ENCODE measurements at regions not wholly inside any gene's neighbourhood (a gene's known extent, or its start where the extent isn't known, plus 50 kb on each side); places are given as distances from the start of the nearest gene placed in this dataset.

- H3K27ac ChIP-seq (ENCODE audit: poor library complexity, severe bottlenecking) = no peak overlapping the region
- TF ChIP-seq, protein P1, sequence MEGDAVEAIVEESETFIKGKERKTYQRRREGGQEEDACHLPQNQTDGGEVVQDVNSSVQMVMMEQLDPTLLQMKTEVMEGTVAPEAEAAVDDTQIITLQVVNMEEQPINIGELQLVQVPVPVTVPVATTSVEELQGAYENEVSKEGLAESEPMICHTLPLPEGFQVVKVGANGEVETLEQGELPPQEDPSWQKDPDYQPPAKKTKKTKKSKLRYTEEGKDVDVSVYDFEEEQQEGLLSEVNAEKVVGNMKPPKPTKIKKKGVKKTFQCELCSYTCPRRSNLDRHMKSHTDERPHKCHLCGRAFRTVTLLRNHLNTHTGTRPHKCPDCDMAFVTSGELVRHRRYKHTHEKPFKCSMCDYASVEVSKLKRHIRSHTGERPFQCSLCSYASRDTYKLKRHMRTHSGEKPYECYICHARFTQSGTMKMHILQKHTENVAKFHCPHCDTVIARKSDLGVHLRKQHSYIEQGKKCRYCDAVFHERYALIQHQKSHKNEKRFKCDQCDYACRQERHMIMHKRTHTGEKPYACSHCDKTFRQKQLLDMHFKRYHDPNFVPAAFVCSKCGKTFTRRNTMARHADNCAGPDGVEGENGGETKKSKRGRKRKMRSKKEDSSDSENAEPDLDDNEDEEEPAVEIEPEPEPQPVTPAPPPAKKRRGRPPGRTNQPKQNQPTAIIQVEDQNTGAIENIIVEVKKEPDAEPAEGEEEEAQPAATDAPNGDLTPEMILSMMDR (IDR thresholded peaks at IDR 0.05; ENCODE audit: poor library complexity, severe bottlenecking) = no peak
- peaks cover 3% of the 10 kb centered on the region for H3K4me1 ChIP-seq (ENCODE audit: insufficient read depth, poor library complexity, severe bottlenecking)
- H3K27me3 ChIP-seq (ENCODE audit: insufficient read depth, poor library complexity, severe bottlenecking) = peaks cover 7% of the 10 kb centered on the region
- H3K36me3 ChIP-seq (ENCODE audit: low read depth) = no peaks in the 10 kb centered on the region
- no peak for DNase-seq (ENCODE audit: low spot score)
- no peak overlapping the region for H3K4me3 ChIP-seq (ENCODE audit: severe bottlenecking)
- H3K9me3 ChIP-seq (ENCODE audit: severe bottlenecking) = no peaks in the 10 kb centered on the region
- no peak for ATAC-seq (ENCODE audit: low read depth)
Measured at GRCh38 chr5:167319243-167319642, 972.2 kb upstream of the WWC1 start.

- H3K27ac ChIP-seq (ENCODE audit: poor library complexity, severe bottlenecking) = no peak overlapping the region
- no peaks in the 10 kb centered on the region for H3K9me3 ChIP-seq (ENCODE audit: severe bottlenecking)
- H3K4me1 ChIP-seq (ENCODE audit: insufficient read depth, poor library complexity, severe bottlenecking) = peaks cover 3% of the 10 kb centered on the region
- DNase-seq (ENCODE audit: low spot score) = no peak
- no peak for ATAC-seq (ENCODE audit: low read depth)
- no peak overlapping the region for H3K4me3 ChIP-seq (ENCODE audit: severe bottlenecking)
- no peaks in the 10 kb centered on the region for H3K36me3 ChIP-seq (ENCODE audit: low read depth)
- H3K27me3 ChIP-seq (ENCODE audit: insufficient read depth, poor library complexity, severe bottlenecking) = peaks cover 7% of the 10 kb centered on the region
- TF ChIP-seq, protein P1 (IDR thresholded peaks at IDR 0.05; ENCODE audit: poor library complexity, severe bottlenecking) = no peak
Measured at GRCh38 chr5:167320019-167320418, 971.4 kb upstream of the WWC1 start.

DNA sequence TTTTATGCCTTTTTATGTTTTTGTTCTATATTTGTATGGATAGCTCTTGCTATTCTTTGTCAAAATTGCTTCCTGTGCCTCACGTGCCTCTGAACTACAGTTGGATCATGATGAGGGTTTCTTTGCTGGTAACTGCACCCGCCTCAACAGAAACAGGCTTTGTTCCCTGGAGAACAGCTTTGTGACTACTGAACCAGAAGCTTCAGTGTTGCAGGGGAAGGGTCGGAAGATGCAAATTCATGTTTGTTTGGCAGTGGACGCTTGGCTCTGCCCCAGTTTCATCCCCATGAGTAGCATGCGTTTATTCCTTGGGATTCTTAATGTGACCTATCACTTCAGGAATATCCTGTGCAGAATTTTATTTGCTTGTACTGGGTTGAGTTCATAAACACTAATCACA lies 959.1 kb upstream of the WWC1 start:
- Histone ChIP-seq H3K4me1 (ENCODE audit: insufficient read depth, poor library complexity, severe bottlenecking) (no peaks in the 10 kb centered on the region), H3K36me3 (ENCODE audit: low read depth) (no peaks in the 10 kb centered on the region), H3K27ac (ENCODE audit: poor library complexity, severe bottlenecking) (no peak overlapping the region), H3K4me3 (ENCODE audit: severe bottlenecking) (no peak overlapping the region), H3K27me3 (ENCODE audit: insufficient read depth, poor library complexity, severe bottlenecking) (peaks cover 4% of the 10 kb centered on the region), H3K9me3 (ENCODE audit: severe bottlenecking) (no peaks in the 10 kb centered on the region)
- DNase-seq (ENCODE audit: low spot score) = no peak
- ATAC-seq (ENCODE audit: low read depth) = no peak
- TF ChIP-seq, protein P1 (IDR thresholded peaks at IDR 0.05; ENCODE audit: poor library complexity, severe bottlenecking) = no peak

DNA sequence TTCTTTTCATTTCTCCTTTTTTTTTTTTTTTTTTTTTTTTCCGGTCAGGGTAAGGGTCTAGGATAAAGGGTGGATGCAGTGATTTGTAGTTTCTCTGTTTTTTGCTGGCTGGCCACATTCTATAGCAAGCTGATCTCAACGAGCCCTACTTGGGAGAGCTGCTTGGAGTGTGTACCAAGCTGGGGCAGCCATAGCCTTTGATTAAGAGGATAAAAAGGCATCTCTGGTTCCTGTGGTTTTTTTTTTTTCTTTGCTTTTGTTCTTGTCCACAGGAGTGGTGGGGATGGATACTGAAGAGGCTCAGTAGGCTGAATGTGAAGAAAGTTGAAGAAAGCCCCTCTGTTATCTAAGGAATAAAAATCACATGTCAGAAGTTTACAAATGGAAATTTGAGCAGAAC lies 955.3 kb upstream of the WWC1 start:
- Histone ChIP-seq H3K4me1 (ENCODE audit: insufficient read depth, poor library complexity, severe bottlenecking) (no peaks in the 10 kb centered on the region), H3K4me3 (ENCODE audit: severe bottlenecking) (no peak overlapping the region), H3K27ac (ENCODE audit: poor library complexity, severe bottlenecking) (no peak overlapping the region), H3K9me3 (ENCODE audit: severe bottlenecking) (no peaks in the 10 kb centered on the region), H3K27me3 (ENCODE audit: insufficient read depth, poor library complexity, severe bottlenecking) (no peaks in the 10 kb centered on the region), H3K36me3 (ENCODE audit: low read depth) (no peaks in the 10 kb centered on the region)
- DNase-seq (ENCODE audit: low spot score) (no peak), ATAC-seq (ENCODE audit: low read depth) (no peak)
- TF ChIP-seq, protein P1 (IDR thresholded peaks at IDR 0.05; ENCODE audit: poor library complexity, severe bottlenecking) = no peak

GRCh38 chr5:167339205-167339604 lies 952.2 kb upstream of the WWC1 start:
- ATAC-seq (ENCODE audit: low read depth) (no peak), DNase-seq (ENCODE audit: low spot score) (no peak)
- TF ChIP-seq, protein P1 (IDR thresholded peaks at IDR 0.05; ENCODE audit: poor library complexity, severe bottlenecking) = no peak

More at GRCh38 chr5:167339205-167339604, 952.2 kb upstream of the WWC1 start:
- Histone ChIP-seq H3K4me1 (ENCODE audit: insufficient read depth, poor library complexity, severe bottlenecking) (no peaks in the 10 kb centered on the region), H3K36me3 (ENCODE audit: low read depth) (no peaks in the 10 kb centered on the region), H3K9me3 (ENCODE audit: severe bottlenecking) (no peaks in the 10 kb centered on the region), H3K27ac (ENCODE audit: poor library complexity, severe bottlenecking) (no peak overlapping the region), H3K27me3 (ENCODE audit: insufficient read depth, poor library complexity, severe bottlenecking) (no peaks in the 10 kb centered on the region), H3K4me3 (ENCODE audit: severe bottlenecking) (no peak overlapping the region)
